ENCODE measurements at regions not wholly inside any gene's neighbourhood (a gene's known extent, or its start where the extent isn't known, plus 50 kb on each side); places are given as distances from the start of the nearest gene placed in this dataset.

- Histone ChIP-seq H3K4me3 (no peak overlapping the region), H3K27ac (ENCODE audit: extremely low read depth, low read depth, low read length) (no peak overlapping the region), H3K9ac (ENCODE audit: insufficient read depth in 1 of 2, low read depth in 2 of 2, low read length in 2 of 2) (no peak overlapping the region), H3K4me1 (replicated peaks in 1 of 2; ENCODE audit: control insufficient read depth in 2 of 2, insufficient read depth in 2 of 2, low read length in 2 of 2) (no peaks in the 10 kb centered on the region), H3K27me3 (ENCODE audit: control insufficient read depth in 2 of 2, insufficient read depth in 2 of 2, low read length in 2 of 2) (no peaks in the 10 kb centered on the region), H3K9me1 (ENCODE audit: control insufficient read depth, insufficient read depth, low read length) (no peaks in the 10 kb centered on the region), H3K9me3 (replicated peaks; ENCODE audit: control insufficient read depth, insufficient read depth, low read depth, low read length) (no peaks in the 10 kb centered on the region), H4K20me1 (replicated peaks; ENCODE audit: control insufficient read depth, insufficient read depth, low read length) (no peaks in the 10 kb centered on the region), H3K4me2 (ENCODE audit: insufficient read depth, low read length) (no peak overlapping the region), H3K79me2 (ENCODE audit: control insufficient read depth, insufficient read depth, low read length) (no peaks in the 10 kb centered on the region), H3K36me3 (ENCODE audit: control insufficient read depth, insufficient read depth, low read length) (no peaks in the 10 kb centered on the region), H2AFZ (ENCODE audit: low read depth, low read length) (no peak overlapping the region)
- POLR2A ChIA-PET, result interaction anchor here (1.6 kb wide), 1 partner anchor 18 kb away, joined by 4 read pairs; no protein-coding TSS in a partner anchor
- CTCF ChIA-PET (ENCODE audit: low intra/inter-chr PET ratio), result no interaction called here
- ATAC-seq, result no peak
- FAIRE-seq, result no peak
- in situ Hi-C loops (cut with MboI) (no loop called here), intact Hi-C loops (cut with micrococcal nuclease) (no loop called here)
- WGBS (ENCODE audit: insufficient coverage, low coverage, missing lambda C conversion rate), result 0% methylated on average over 3 of the region's 3 CpGs
- DNase-seq (ENCODE audit: extremely low read depth in 1 of 4, low spot score in 3 of 4), result no peak
- BruUV-seq (replicated peaks), result no TSS peak
- TF ChIP-seq ZNF318 (IDR thresholded peaks at IDR 0.05; ENCODE audit: borderline replicate concordance in 1 of 2, low read depth in 1 of 2) (no peak), MGA (IDR thresholded peaks at IDR 0.05) (no peak)
Observed at GRCh38 chr3:40851836-40852235, 327.1 kb downstream of the ZNF621 start.
